ENCODE measurements at regions not wholly inside any gene's neighbourhood (a gene's known extent, or its start where the extent isn't known, plus 50 kb on each side); places are given as distances from the start of the nearest gene placed in this dataset.

DNA sequence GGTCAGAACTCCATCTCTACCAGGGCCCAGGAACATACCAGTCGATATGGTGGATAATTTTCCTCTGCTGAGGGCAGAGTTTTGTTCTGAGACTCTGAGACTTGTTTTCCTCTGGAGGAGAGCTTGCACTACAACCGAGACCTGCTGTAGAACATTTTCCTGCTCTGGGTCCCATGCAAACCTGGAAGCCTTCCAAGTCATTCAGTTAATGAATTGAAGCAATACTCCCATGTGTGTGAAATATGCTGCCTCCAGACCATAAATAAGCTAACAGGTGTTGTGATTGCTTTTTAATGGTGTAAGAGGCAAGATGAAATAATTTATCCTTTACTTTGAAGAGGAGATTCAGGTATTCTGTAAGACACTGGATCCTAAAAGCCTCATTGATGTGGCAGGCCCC lies 372.8 kb downstream of the TMEM167A start:
- no peak for TF ChIP-seq POLR2A (IDR thresholded peaks at IDR 0.05)
- TF ChIP-seq, protein P1, sequence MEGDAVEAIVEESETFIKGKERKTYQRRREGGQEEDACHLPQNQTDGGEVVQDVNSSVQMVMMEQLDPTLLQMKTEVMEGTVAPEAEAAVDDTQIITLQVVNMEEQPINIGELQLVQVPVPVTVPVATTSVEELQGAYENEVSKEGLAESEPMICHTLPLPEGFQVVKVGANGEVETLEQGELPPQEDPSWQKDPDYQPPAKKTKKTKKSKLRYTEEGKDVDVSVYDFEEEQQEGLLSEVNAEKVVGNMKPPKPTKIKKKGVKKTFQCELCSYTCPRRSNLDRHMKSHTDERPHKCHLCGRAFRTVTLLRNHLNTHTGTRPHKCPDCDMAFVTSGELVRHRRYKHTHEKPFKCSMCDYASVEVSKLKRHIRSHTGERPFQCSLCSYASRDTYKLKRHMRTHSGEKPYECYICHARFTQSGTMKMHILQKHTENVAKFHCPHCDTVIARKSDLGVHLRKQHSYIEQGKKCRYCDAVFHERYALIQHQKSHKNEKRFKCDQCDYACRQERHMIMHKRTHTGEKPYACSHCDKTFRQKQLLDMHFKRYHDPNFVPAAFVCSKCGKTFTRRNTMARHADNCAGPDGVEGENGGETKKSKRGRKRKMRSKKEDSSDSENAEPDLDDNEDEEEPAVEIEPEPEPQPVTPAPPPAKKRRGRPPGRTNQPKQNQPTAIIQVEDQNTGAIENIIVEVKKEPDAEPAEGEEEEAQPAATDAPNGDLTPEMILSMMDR (IDR thresholded peaks at IDR 0.05) = no peak
- no peak for TF ChIP-seq EP300 (IDR thresholded peaks at IDR 0.05)
- TF ChIP-seq POLR2AphosphoS5 (IDR thresholded peaks at IDR 0.05) = no peak

Measured in upper lobe of left lung (tissue), 4 donors.